Neuronal stem cell (in vitro differentiated cells): ENCODE measurements at regions not wholly inside any gene's neighbourhood (a gene's known extent, or its start where the extent isn't known, plus 50 kb on each side); places are given as distances from the start of the nearest gene placed in this dataset.

Experiments
- DNase-seq: peaks from one replicate; pipeline ENCODE4 v3.0.0-alpha.2; 2013; ENCODE audit warnings: low spot score
- H2AFZ ChIP-seq: one replicate; pipeline ENCODE4 v1.6.1; 2013; ENCODE audit warnings: mild to moderate bottlenecking, low read length, inconsistent platforms
- H2AK5ac ChIP-seq: 2 replicates; pipeline ENCODE4 v1.6.1; 2013; ENCODE audit warnings: low read depth, mild to moderate bottlenecking, inconsistent platforms, low read length, moderate library complexity, mixed read lengths
- H2BK120ac ChIP-seq: 2 replicates; pipeline ENCODE4 v1.6.1; 2013; ENCODE audit warnings: low read depth, mild to moderate bottlenecking, inconsistent platforms, low read length, moderate library complexity, mixed read lengths
- H2BK12ac ChIP-seq: one replicate; pipeline ENCODE4 v1.6.1; 2013; ENCODE audit warnings: low read length, inconsistent platforms
- H2BK15ac ChIP-seq: 2 replicates; pipeline ENCODE4 v1.6.1; 2013; ENCODE audit warnings: mild to moderate bottlenecking, low read length, inconsistent platforms, mixed read lengths
- H2BK5ac ChIP-seq: one replicate; pipeline ENCODE4 v1.6.1; 2013; ENCODE audit warnings: inconsistent platforms, mild to moderate bottlenecking, low read length, moderate library complexity
- H3K14ac ChIP-seq: one replicate; pipeline ENCODE4 v1.6.1; 2013; ENCODE audit warnings: low read length, inconsistent platforms
- H3K18ac ChIP-seq: 2 replicates; pipeline ENCODE4 v1.6.1; 2013; ENCODE audit warnings: low read length, inconsistent platforms
- H3K23ac ChIP-seq: 2 replicates; pipeline ENCODE4 v1.6.1; 2013; ENCODE audit warnings: low read depth, mild to moderate bottlenecking, mixed read lengths, low read length, inconsistent platforms; ENCODE audit not compliant: poor library complexity
- H3K27ac ChIP-seq: replicated peaks from 3 replicates; pipeline ENCODE4 v1.5.1; 2013; ENCODE audit warnings: low read length, inconsistent platforms
- H3K27me3 ChIP-seq, 3 experiments: 2 replicates each; pipeline ENCODE4 v1.6.1; 2013; ENCODE audit warnings: low read length in 3 of 3, mild to moderate bottlenecking in 2 of 3, inconsistent platforms in 1 of 3, low read depth in 1 of 3, mixed read lengths in 1 of 3, moderate library complexity in 1 of 3; ENCODE audit not compliant: control insufficient read depth in 3 of 3, insufficient read depth in 3 of 3
- H3K36me3 ChIP-seq, 2 donors: replicated peaks in 1 of 2; 2 replicates each; pipeline ENCODE4 v1.6.1; 2013; ENCODE audit warnings: low read length in 2 of 2; ENCODE audit not compliant: control insufficient read depth in 2 of 2, insufficient read depth in 2 of 2
- H3K4ac ChIP-seq: 2 replicates; pipeline ENCODE4 v1.6.1; 2013; ENCODE audit warnings: inconsistent platforms, mild to moderate bottlenecking, low read length, moderate library complexity
- H3K4me1 ChIP-seq, 2 donors: 1 replicate in 1 of 2; 2 replicates in 1 of 2; pipeline ENCODE4 v1.6.1; 2013; ENCODE audit warnings: low read length in 2 of 2, low read depth in 1 of 2; ENCODE audit not compliant: control insufficient read depth in 2 of 2, insufficient read depth in 1 of 2
- H3K4me2 ChIP-seq: one replicate; pipeline ENCODE4 v1.6.1; 2013; ENCODE audit warnings: mild to moderate bottlenecking, low read length, inconsistent platforms; ENCODE audit not compliant: insufficient read depth, poor library complexity, severe bottlenecking
- H3K4me3 ChIP-seq, 2 donors: 2 replicates each; pipeline ENCODE4 v1.5.1; 2013; ENCODE audit warnings: low read length in 2 of 2, mild to moderate bottlenecking in 2 of 2, inconsistent platforms in 1 of 2, moderate library complexity in 1 of 2
- H3K79me1 ChIP-seq: one replicate; pipeline ENCODE4 v1.6.1; 2013; ENCODE audit warnings: low read depth, mild to moderate bottlenecking, inconsistent platforms, low read length, moderate library complexity
- H3K9ac ChIP-seq: one replicate; pipeline ENCODE4 v1.6.1; 2013; ENCODE audit warnings: mild to moderate bottlenecking, low read depth, low read length, inconsistent platforms; ENCODE audit not compliant: poor library complexity
- H3K9me3 ChIP-seq, 2 donors: replicated peaks in 1 of 2; 2 replicates each; pipeline versions ENCODE3 to v1.6.1; 2013; ENCODE audit warnings: low read length in 2 of 2, mild to moderate bottlenecking in 2 of 2, inconsistent platforms in 1 of 2, low read depth in 1 of 2, mixed read lengths in 1 of 2, moderate library complexity in 1 of 2; ENCODE audit not compliant: control insufficient read depth in 2 of 2, insufficient read depth in 1 of 2
- H4K8ac ChIP-seq: one replicate; pipeline ENCODE4 v1.6.1; 2013; ENCODE audit warnings: low read depth, mild to moderate bottlenecking, inconsistent platforms, low read length, moderate library complexity
- H4K91ac ChIP-seq: one replicate; pipeline ENCODE4 v1.6.1; 2013; ENCODE audit warnings: low read length, low read depth, mild to moderate bottlenecking, inconsistent platforms; ENCODE audit not compliant: poor library complexity
- WGBS, 2 donors: extraction: QIAGEN DNeasy Blood & Tissue Kit; methylation state at CpG; one replicate each; pipeline ENCODE4 v1.1.7; 2013; ENCODE audit warnings: missing lambda C conversion rate in 2 of 2, mixed read lengths in 1 of 2; ENCODE audit not compliant: insufficient read length in 2 of 2, insufficient replicate concordance in 1 of 2; ENCODE audit errors: extremely low coverage in 2 of 2; 5-methylcytosine and 5-hydroxymethylcytosine counted together

DNA sequence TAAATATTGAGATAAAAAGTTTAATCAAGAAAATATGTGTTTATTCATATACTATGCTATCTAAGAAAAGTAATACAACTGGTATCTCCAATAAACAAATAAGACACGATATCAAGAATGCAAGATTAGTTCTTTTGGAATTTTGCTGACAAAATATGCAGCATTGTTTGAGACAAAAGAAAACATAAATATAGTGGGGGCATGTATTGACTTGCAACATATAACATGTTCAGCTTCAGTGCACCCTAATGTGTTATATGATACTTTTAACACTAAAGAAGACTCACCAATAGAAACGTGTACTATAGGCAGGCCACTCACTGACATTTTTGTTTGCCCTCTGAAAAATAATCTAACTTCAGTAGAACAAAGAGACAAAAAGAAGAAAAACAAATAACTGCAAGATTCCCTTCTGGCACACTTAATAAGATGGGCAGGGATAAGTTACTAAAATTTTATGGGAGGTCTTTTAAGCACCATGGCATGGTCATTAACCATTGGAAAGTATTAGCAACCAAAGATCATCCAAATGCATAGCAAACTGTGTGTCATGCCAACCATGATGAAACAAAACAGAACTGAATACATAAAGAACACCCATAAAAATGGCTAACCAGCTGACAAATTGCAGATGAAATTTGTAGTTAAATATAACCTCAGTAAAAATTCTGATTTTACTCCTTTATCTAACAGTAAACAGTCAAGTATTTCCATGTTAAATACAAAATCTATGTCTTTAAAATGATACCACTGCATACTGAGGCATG, 447.9 kb upstream of the FAM241A start:
- Histone ChIP-seq H3K18ac (no peak overlapping the region), H3K4me1 (peaks cover 0 to 5% of the 10 kb centered on the region in 2 donors), H3K4me2 (no peak overlapping the region), H2BK15ac (no peak overlapping the region), H3K27ac (no peak overlapping the region), H3K14ac (no peak overlapping the region), H3K36me3 (no peaks in the 10 kb centered on the region), H2AFZ (peak overlapping the region; percentile 62), H3K4me3 (no peak overlapping the region), H2BK120ac (no peak overlapping the region), H2BK12ac (no peak overlapping the region), H3K27me3 (no peaks in the 10 kb centered on the region), H3K9ac (no peak overlapping the region), H4K8ac (no peak overlapping the region), H2BK5ac (no peak overlapping the region), H3K23ac (no peak overlapping the region), H4K91ac (no peak overlapping the region), H3K79me1 (no peaks in the 10 kb centered on the region), H2AK5ac (no peak overlapping the region), H3K9me3 (no peaks in the 10 kb centered on the region), H3K4ac (no peak overlapping the region)
- no CpG with 5 or more reads among the region's 2 CpGs for WGBS, 2 donors
- DNase-seq: no peak

DNA sequence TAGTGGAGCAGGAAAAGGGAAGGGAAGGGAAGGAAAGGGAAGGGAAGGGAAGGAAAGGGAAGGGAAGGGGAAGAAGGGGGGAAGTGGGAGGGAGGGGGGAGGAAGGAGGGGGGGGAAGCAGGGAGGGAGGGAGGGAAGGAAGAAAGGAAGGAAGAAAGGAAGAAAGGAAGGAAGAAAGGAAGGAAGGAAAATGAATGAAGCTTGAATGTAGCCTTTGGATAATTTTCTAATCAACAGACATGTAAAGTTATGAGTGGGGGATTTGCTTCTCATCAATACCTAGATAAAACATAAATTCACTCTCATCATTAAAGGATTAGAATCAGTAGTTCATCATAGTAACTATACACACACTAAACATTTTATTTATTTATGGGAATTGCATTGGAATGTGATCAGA, 446.9 kb upstream of the FAM241A start:
- H2AFZ ChIP-seq: no peak overlapping the region
- no peak overlapping the region for H3K4ac ChIP-seq
- H4K91ac ChIP-seq: no peak overlapping the region
- DNase-seq: no peak
- H3K23ac ChIP-seq: no peak overlapping the region
- no peak overlapping the region for H4K8ac ChIP-seq
- H3K4me1 ChIP-seq: peaks cover 0 to 5% of the 10 kb centered on the region in 2 donors
- H3K9me3 ChIP-seq: no peaks in the 10 kb centered on the region
- H3K9ac ChIP-seq: no peak overlapping the region
- no peaks in the 10 kb centered on the region for H3K27me3 ChIP-seq
- no peak overlapping the region for H2BK15ac ChIP-seq
- H3K4me3 ChIP-seq: no peak overlapping the region
- no peak overlapping the region for H2BK120ac ChIP-seq
- no peak overlapping the region for H3K4me2 ChIP-seq
- no peak overlapping the region for H2BK5ac ChIP-seq
- H3K18ac ChIP-seq: no peak overlapping the region
- no peak overlapping the region for H2BK12ac ChIP-seq
- H2AK5ac ChIP-seq: no peak overlapping the region
- H3K79me1 ChIP-seq: no peaks in the 10 kb centered on the region
- no peaks in the 10 kb centered on the region for H3K36me3 ChIP-seq
- H3K27ac ChIP-seq: no peak overlapping the region
- H3K14ac ChIP-seq: no peak overlapping the region

DNA sequence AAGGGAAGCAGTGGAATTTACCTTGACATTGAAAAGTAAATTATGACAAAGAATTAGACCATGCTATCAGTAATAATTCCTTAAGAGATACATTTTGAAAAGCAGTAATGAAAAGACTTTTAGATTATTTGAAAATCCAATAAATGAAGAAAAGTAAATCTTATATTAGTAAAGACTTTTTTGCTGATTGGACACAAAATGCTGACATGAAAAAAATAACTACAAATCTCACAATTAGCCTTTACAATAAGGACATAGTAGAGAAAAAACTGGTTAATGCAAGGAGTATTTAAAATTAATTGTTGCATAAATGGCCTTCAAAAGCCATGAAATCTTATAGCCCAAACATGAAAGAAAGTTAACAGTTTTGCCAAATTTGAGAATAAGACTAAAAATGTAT, 446.1 kb upstream of the FAM241A start:
- H3K9me3 ChIP-seq: no peaks in the 10 kb centered on the region
- no peak overlapping the region for H2BK5ac ChIP-seq
- H3K4me1 ChIP-seq: peaks cover 0 to 5% of the 10 kb centered on the region in 2 donors
- no peaks in the 10 kb centered on the region for H3K36me3 ChIP-seq
- no peak overlapping the region for H3K4ac ChIP-seq
- DNase-seq: no peak
- no peak overlapping the region for H3K4me2 ChIP-seq
- H2AK5ac ChIP-seq: no peak overlapping the region
- no peak overlapping the region for H2BK120ac ChIP-seq
- H3K14ac ChIP-seq: no peak overlapping the region
- no peak overlapping the region for H2BK12ac ChIP-seq
- H4K91ac ChIP-seq: no peak overlapping the region
- H3K27ac ChIP-seq: no peak overlapping the region
- no peak overlapping the region for H3K4me3 ChIP-seq
- H3K27me3 ChIP-seq: no peaks in the 10 kb centered on the region
- no peak overlapping the region for H3K18ac ChIP-seq
- no peak overlapping the region for H3K23ac ChIP-seq
- H3K79me1 ChIP-seq: no peaks in the 10 kb centered on the region
- H4K8ac ChIP-seq: no peak overlapping the region
- H2BK15ac ChIP-seq: no peak overlapping the region
- no peak overlapping the region for H2AFZ ChIP-seq
- no peak overlapping the region for H3K9ac ChIP-seq

DNA sequence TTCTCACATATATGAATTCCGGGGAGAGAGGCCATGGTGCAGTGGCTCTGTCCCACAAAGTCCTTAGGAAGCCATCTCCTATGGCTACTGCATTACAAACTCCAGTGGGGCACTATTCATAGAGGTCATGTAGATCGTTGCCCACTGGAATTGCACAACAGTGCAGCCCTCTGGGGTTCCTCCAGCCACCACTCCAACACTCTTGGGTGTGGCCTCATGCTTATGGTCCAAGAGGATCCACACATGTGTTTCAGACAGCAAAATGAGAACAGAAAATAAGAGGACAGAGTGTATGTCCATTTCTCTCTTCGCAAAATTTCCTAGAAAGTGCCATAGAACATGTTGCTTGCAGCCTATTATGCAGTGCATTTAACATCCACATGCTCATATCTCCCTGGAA, 444.2 kb upstream of the FAM241A start:
- H4K8ac ChIP-seq: no peak overlapping the region
- no peak overlapping the region for H3K27ac ChIP-seq
- DNase-seq: no peak
- H3K4me1 ChIP-seq: peaks cover 0 to 2% of the 10 kb centered on the region in 2 donors
- no peak overlapping the region for H3K23ac ChIP-seq
- H3K18ac ChIP-seq: no peak overlapping the region
- H3K4me2 ChIP-seq: no peak overlapping the region
- H3K79me1 ChIP-seq: no peaks in the 10 kb centered on the region
- H2BK12ac ChIP-seq: no peak overlapping the region
- H3K4me3 ChIP-seq: no peak overlapping the region
- no peak overlapping the region for H2BK15ac ChIP-seq
- H2AFZ ChIP-seq: no peak overlapping the region
- WGBS, 2 donors: no CpG with 5 or more reads among the region's 3 CpGs
- no peak overlapping the region for H2AK5ac ChIP-seq
- H3K9ac ChIP-seq: no peak overlapping the region
- H3K9me3 ChIP-seq: no peaks in the 10 kb centered on the region
- no peaks in the 10 kb centered on the region for H3K36me3 ChIP-seq
- H3K27me3 ChIP-seq: no peaks in the 10 kb centered on the region
- H3K14ac ChIP-seq: no peak overlapping the region
- no peak overlapping the region for H2BK5ac ChIP-seq
- no peak overlapping the region for H2BK120ac ChIP-seq
- no peak overlapping the region for H3K4ac ChIP-seq
- H4K91ac ChIP-seq: no peak overlapping the region
